ENCODE measurements at regions not wholly inside any gene's neighbourhood (a gene's known extent, or its start where the extent isn't known, plus 50 kb on each side); places are given as distances from the start of the nearest gene placed in this dataset.

GRCh38 chr4:58749206-58749605 is 1639.0 kb upstream of the IGFBP7 start:
- Mint-ChIP-seq H3K4me1 (ENCODE audit: low read depth, unreplicated experiment) (peaks cover 6% of the 10 kb centered on the region), H3K27ac (ENCODE audit: unreplicated experiment) (no peak overlapping the region), H3K4me3 (ENCODE audit: unreplicated experiment) (peak overlapping the region; percentile 47), H3K27me3 (ENCODE audit: insufficient read depth, unreplicated experiment) (no peaks in the 10 kb centered on the region), H3K9me3 (ENCODE audit: unreplicated experiment) (no peaks in the 10 kb centered on the region), H3K36me3 (ENCODE audit: insufficient read depth, unreplicated experiment) (no peaks in the 10 kb centered on the region)
- no TSS peak for BruUV-seq (replicated peaks)
- DNase-seq, result peak; percentile 49 to 73
- ChIA-PET CTCF (interaction anchor here (0.7 kb wide), 1 partner anchor 246 kb away, joined by 3 read pairs; no protein-coding TSS in a partner anchor), POLR2A (no interaction called here)
- H3K4me3 ChIP-seq (ENCODE audit: low read depth, low read length), result no peak overlapping the region
- H3K27me3 ChIP-seq (replicated peaks; ENCODE audit: control insufficient read depth, insufficient read depth, low read length), result no peaks in the 10 kb centered on the region
- intact Hi-C loops (cut with micrococcal nuclease; ENCODE audit: unreplicated experiment), result no loop called here
- TF ChIP-seq CTCF (IDR thresholded peaks at IDR 0.05; ENCODE audit: insufficient read depth in 1 of 2, low read depth in 1 of 2, low read length in 1 of 2, severe bottlenecking in 1 of 2, unreplicated experiment in 1 of 2), result no peak
- peaks cover 13% of the 10 kb centered on the region for H3K4me1 ChIP-seq
- H3K36me3 ChIP-seq (ENCODE audit: control insufficient read depth, insufficient read depth, low read length), result no peaks in the 10 kb centered on the region
- H3K9me3 ChIP-seq, result no peaks in the 10 kb centered on the region

GRCh38 chr4:58740897-58741296 is 1630.7 kb upstream of the IGFBP7 start:
- Mint-ChIP-seq H3K4me3 (ENCODE audit: unreplicated experiment) (no peak overlapping the region), H3K27ac (ENCODE audit: unreplicated experiment) (no peak overlapping the region), H3K36me3 (ENCODE audit: insufficient read depth, unreplicated experiment) (no peaks in the 10 kb centered on the region), H3K4me1 (ENCODE audit: low read depth, unreplicated experiment) (no peaks in the 10 kb centered on the region), H3K27me3 (ENCODE audit: insufficient read depth, unreplicated experiment) (peaks cover 4% of the 10 kb centered on the region), H3K9me3 (ENCODE audit: unreplicated experiment) (no peaks in the 10 kb centered on the region)
- ChIA-PET POLR2A (no interaction called here), CTCF (no interaction called here)
- DNase-seq, result no peak
- BruUV-seq (replicated peaks), result no TSS peak
- H3K4me1 ChIP-seq, result no peaks in the 10 kb centered on the region
- H3K27me3 ChIP-seq (replicated peaks; ENCODE audit: control insufficient read depth, insufficient read depth, low read length), result no peaks in the 10 kb centered on the region
- no peaks in the 10 kb centered on the region for H3K36me3 ChIP-seq (ENCODE audit: control insufficient read depth, insufficient read depth, low read length)
- intact Hi-C loops (cut with micrococcal nuclease; ENCODE audit: unreplicated experiment), result no loop called here
- H3K4me3 ChIP-seq (ENCODE audit: low read depth, low read length), result no peak overlapping the region
- TF ChIP-seq CTCF (IDR thresholded peaks at IDR 0.05; ENCODE audit: insufficient read depth in 1 of 2, low read depth in 1 of 2, low read length in 1 of 2, severe bottlenecking in 1 of 2, unreplicated experiment in 1 of 2), result no peak
- no peaks in the 10 kb centered on the region for H3K9me3 ChIP-seq

- Mint-ChIP-seq H3K27me3 (ENCODE audit: insufficient read depth, unreplicated experiment) (peaks cover 4% of the 10 kb centered on the region), H3K4me3 (ENCODE audit: unreplicated experiment) (no peak overlapping the region), H3K27ac (ENCODE audit: unreplicated experiment) (no peak overlapping the region), H3K36me3 (ENCODE audit: insufficient read depth, unreplicated experiment) (no peaks in the 10 kb centered on the region), H3K4me1 (ENCODE audit: low read depth, unreplicated experiment) (no peaks in the 10 kb centered on the region), H3K9me3 (ENCODE audit: unreplicated experiment) (no peaks in the 10 kb centered on the region)
- POLR2A ChIA-PET, result no interaction called here
- Histone ChIP-seq H3K36me3 (ENCODE audit: control insufficient read depth, insufficient read depth, low read length) (no peaks in the 10 kb centered on the region), H3K27me3 (replicated peaks; ENCODE audit: control insufficient read depth, insufficient read depth, low read length) (no peaks in the 10 kb centered on the region), H3K9me3 (no peaks in the 10 kb centered on the region), H3K4me3 (ENCODE audit: low read depth, low read length) (no peak overlapping the region), H3K4me1 (no peaks in the 10 kb centered on the region)
- TF ChIP-seq CTCF (IDR thresholded peaks at IDR 0.05; ENCODE audit: insufficient read depth in 1 of 2, low read depth in 1 of 2, low read length in 1 of 2, severe bottlenecking in 1 of 2, unreplicated experiment in 1 of 2), result no peak
- BruUV-seq (replicated peaks), result no TSS peak
- CTCF ChIA-PET, result no interaction called here
- DNase-seq, result no peak
- intact Hi-C loops (cut with micrococcal nuclease; ENCODE audit: unreplicated experiment), result no loop called here
These were observed 1629.1 kb upstream of the IGFBP7 start for GRCh38 chr4:58739275-58739674.

All from Caco-2 (cell line).